HG03103 (cell line): ENCODE measurements at regions not wholly inside any gene's neighbourhood (a gene's known extent, or its start where the extent isn't known, plus 50 kb on each side); places are given as distances from the start of the nearest gene placed in this dataset.

Experiments
- ATAC-seq: cut with Tn5 transposase; IDR thresholded peaks from one replicate; pipeline ENCODE4 v1.9.1; 2021; ENCODE audit warnings: low read depth; ENCODE audit not compliant: unreplicated experiment

DNA sequence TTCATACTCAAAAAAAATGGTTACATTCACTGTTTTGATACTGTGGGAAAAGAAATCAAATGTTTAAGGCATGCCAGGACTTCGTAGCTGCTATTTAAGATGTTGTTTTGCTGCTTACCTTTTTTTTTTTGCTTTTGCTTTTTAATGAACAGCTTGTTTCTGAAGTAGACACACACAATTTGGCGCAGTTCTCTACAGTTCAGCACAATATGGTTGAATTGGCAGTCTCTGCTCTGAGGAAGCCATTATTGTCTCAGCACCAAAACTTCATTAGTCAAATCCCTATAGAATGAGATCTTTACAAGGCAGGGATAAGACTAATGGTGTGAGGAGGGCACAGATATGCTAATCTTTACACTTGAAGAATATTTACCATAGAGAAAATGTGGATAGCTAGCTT is 197.6 kb downstream of the SLITRK5 start:
- ATAC-seq, result no peak

DNA sequence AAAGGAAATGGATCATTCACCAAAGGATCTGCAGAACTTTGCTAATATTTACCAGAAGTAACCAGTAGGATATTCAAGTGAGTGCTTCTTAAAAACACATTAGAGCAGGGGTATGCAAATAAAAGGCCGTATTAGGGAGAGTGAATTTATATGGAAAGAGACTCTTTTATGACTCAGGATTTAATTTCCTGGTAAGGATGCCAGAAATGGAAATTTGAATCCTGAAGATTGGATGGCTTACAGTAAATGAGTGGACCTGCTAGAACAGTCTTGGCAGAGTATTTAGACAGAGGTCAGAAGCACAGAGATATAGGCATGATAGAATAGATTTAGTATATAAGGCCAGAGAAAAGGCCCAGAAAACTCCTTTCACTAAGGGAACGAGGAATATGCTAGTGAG is 201.6 kb downstream of the SLITRK5 start:
- no peak for ATAC-seq

DNA sequence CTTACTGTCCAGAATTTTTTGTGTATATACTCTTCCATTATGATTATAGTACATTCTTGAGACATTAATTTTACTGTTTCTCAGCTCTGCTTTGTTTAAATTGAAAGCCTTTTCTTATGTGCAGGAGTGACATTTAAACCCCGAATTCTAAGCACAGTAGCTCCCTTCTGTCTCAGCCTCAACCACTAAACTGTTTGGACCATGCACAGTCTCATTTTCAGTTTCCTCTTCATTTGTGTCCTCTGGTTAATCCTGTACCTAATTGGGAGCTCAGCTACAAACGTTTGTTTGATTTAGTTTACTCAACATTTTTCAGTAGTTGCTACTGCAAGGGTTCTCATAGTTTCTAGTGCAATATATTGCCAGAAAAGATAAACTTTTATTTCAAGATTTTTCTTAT is 206.3 kb downstream of the SLITRK5 start:
- no peak for ATAC-seq

- ATAC-seq, result no peak
These were observed 207.5 kb downstream of the SLITRK5 start for GRCh38 chr13:87878706-87879105.

DNA sequence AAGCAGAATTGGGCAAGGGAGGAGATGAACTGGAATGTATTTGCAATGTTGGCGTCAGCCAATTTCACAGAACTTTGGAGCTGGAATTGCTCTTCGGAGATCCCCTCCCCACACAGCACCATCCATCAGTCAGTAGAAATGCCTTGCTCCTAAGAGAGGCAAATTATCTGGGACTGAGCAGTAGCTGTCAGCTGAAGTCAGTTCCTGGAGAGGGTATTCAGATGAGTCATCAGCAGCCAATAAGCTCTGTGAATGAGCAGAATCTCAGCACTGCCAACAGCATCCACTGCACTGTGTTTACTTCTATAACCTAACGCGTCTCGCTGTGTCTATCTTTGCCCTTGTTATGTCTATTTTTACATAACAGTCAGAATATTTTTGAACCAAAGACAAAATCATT is 213.7 kb downstream of the SLITRK5 start:
- ATAC-seq, result no peak

GRCh38 chr13:87887459-87888123 is 216.4 kb downstream of the SLITRK5 start:
- ATAC-seq, result no peak

- ATAC-seq, result no peak
These were observed 218.1 kb downstream of the SLITRK5 start for GRCh38 chr13:87889254-87889653.

DNA sequence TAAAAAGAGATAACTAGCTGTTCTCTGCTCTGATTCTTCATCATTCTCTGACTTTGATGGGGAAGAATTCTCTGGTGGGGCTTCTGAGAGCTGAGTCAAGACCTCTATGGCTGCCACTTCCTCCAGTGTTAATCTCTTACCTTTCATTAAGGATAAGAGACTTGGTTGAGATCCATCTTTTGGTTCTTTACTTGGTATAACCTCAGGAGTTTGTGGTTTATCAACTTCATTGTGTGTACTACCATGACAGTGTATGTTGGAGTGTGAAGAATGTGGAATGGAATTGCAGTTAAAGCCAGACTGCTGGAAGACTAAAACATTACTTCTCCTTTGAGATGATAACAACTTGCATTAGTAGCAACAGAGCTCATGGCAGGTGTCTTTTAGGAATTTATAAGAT is 222.0 kb downstream of the SLITRK5 start:
- no peak for ATAC-seq

DNA sequence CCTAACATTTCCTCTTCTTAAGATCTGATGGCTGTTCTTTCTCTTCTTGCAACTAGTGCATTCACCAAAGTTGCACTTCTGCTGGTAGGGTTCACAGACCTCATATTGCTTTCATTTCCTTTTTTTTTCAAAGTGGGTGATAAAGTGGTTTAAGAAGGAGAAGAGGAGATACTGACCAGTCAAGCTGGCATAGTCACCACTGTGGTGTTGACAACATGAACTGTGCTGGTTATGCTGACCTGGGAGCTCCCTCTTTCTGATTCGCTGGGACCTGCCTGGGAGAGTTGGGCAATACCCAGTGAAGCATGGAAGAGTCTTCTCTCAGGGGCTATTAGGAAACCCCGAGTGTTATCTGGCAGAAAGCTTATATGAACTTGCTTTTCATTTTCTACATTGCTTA is 222.9 kb downstream of the SLITRK5 start:
- ATAC-seq, result no peak

DNA sequence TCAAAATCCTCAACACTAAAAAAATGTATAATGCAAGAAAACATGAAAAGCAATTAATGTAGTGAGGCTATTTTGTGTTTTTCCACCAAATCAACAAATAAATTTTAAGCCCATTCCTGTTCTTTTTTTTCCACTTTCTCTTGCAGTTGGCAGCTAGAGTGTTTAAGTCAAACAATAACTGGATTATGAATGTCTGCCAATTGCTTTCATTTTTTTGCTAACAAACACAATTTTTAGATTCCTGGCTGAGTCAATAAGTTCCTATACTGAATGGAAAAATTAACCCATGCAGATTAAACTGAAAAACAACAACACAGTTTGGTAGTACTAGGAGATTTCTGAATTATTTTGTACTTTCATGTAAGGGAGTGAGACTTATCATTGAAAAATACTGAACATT is 232.4 kb downstream of the SLITRK5 start:
- ATAC-seq, result no peak

- ATAC-seq, result no peak
These were observed 235.2 kb downstream of the SLITRK5 start for GRCh38 chr13:87906411-87906810.

DNA sequence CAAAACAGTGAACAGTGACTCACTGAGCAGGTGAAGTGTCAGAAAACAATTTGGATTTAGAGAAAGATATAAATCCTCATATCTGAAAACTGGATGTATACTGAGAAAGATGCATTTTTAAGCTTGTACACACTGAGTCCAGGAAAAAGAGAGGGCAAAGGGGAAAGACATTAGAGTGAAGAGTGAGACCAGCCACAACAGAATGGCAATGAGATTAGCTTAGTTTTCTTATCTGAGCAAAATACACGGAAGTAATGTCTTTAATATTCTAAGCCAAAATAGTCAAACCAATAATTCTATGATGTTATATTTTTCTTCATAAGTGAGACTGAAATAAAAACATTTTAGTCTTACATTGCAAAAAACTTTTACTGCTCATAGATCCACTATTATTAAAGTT is 236.0 kb downstream of the SLITRK5 start:
- ATAC-seq, result no peak

GRCh38 chr13:87919956-87920355 is 248.8 kb downstream of the SLITRK5 start:
- ATAC-seq, result no peak

DNA sequence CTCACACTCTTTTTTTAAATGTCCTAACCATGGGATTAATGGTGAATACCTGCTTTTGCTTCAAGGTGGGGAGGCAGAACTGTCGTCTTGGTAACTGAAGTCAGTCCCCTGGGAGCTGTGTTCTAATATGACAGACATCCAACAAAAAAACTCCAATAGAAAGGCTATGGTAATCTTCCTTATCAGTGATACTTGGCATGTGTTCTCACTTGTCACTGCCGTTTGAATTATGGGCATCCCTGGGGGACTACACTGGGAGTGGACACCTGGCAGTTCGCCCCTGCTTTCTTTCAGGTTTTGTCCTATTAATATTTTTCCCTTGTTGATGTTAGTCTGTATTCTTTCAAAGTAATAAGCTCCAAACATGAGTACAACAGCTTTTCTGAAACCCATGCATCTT is 252.6 kb downstream of the SLITRK5 start:
- ATAC-seq, result no peak

- ATAC-seq, result no peak
These were observed 253.8 kb downstream of the SLITRK5 start for GRCh38 chr13:87925006-87925405.

DNA sequence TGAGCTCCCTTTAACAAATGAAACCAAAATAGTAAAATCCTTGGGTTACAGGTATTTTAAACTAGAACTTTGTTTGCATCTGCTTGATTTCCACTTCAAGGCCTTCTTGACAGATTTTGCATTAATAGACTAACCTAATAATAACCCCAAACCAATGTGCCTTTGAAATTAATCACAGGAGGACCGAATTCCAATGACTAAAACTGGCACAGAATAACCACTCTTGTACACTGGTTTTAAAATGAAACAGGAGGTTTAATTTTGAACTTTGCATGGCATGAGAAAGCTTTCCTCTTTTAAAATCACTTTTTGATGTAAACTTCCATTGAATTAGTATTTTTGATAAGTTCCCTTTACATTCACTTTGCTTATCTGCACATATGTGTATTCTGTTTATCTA is 269.6 kb downstream of the SLITRK5 start:
- ATAC-seq, result no peak

DNA sequence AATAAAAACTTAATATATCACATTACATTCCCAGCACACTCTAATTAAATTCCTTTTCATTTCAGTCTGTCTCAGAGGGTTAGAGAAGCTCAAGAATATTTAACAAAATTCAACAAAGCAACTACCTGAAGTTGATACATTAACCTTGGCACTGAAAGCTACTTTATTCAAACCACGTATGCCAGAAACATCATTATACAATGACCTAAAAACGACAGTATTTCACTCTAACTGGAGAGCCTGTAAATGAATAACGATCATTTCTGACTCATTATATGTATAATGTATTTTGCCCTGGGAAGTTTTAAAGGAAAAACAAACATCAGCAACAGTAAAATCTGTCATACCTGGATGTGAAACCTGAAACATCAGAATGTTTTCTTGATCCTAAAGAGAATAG is 270.1 kb downstream of the SLITRK5 start:
- ATAC-seq, result no peak

DNA sequence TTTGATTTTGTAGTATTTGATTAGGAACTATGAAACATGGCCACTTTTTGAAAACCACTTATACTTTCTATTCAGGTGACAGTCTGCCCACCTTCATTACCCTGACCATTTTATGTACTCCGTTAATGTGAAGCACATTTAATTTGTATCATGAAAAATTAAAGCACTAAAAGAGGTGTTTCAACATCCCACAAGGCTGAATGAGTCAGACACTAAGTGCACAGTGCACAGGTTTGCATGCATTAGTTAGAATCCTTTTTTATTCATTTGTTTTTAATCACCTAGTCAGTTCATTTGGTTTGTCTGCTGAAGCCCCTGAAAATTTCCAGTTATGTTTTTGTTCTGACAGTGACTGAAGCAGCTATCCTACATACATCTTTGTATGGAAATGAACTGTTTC is 271.0 kb downstream of the SLITRK5 start:
- ATAC-seq, result no peak

- ATAC-seq, result no peak
These were observed 272.9 kb downstream of the SLITRK5 start for GRCh38 chr13:87944038-87944437.

GRCh38 chr13:87952377-87952776 is 281.2 kb downstream of the SLITRK5 start:
- ATAC-seq, result no peak

DNA sequence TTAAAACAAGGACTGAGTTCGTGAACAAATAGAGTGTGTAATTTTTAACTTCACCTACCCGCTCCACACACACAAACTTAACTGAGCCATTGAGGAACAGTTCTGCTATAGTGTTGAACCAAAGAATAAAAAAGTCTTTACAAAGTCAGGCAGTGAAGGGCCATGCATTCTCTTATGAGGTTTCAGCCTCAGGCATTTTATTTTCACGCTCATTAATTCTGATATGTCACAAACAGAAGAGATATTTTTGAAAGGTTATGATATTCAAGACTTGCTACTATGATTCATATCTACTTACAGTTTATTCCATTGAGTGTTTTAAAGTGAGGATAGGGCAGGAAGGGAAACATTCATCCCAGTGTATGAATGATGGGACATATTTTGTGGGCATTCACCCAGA is 282.2 kb downstream of the SLITRK5 start:
- no peak for ATAC-seq

- no peak for ATAC-seq
These were observed 282.9 kb downstream of the SLITRK5 start for GRCh38 chr13:87954091-87954490.

GRCh38 chr13:87961546-87961945 is 290.4 kb downstream of the SLITRK5 start:
- ATAC-seq, result no peak
